H1 (cell line): ENCODE measurements at regions not wholly inside any gene's neighbourhood (a gene's known extent, or its start where the extent isn't known, plus 50 kb on each side); places are given as distances from the start of the nearest gene placed in this dataset.

Source experiments
- CTCF ChIA-PET: fragments of 300-600 bp; sonication (Branson Sonifier 250); formaldehyde crosslinking; loops from one replicate; lab custom pipeline; 2021; ENCODE audit not compliant: partially characterized antibody; lab: Charles Lee
- POLR2A ChIA-PET: fragments of 300-600 bp; sonication (Branson Sonifier 250); formaldehyde crosslinking; loops from one replicate; lab custom pipeline; 2021; ENCODE audit warnings: inconsistent platforms; ENCODE audit not compliant: partially characterized antibody; lab: Charles Lee
- DNase-seq, 2 experiments: peaks; one replicate each; pipeline versions ENCODE4 v3.0.0 to v3.0.0-alpha.2; 2010 to 2022; ENCODE audit warnings: low spot score in 2 of 2, low read depth in 1 of 2, mixed read lengths in 1 of 2
- FAIRE-seq: peaks from 2 replicates; lab custom pipeline; 2011; peaks lifted over from hg19 to GRCh38; lab: Jason Lieb, UNC
- H2AFZ ChIP-seq: 2 replicates; pipeline ENCODE4 v1.8.1; 2012; ENCODE audit warnings: low read length, inconsistent platforms
- H2AK5ac ChIP-seq: 2 replicates; pipeline ENCODE4 v1.6.1; 2013; ENCODE audit warnings: low read depth, low read length
- H2BK120ac ChIP-seq: replicated peaks from 2 replicates; pipeline ENCODE3; 2013; ENCODE audit warnings: low read depth, low read length, inconsistent platforms
- H2BK12ac ChIP-seq: 2 replicates; pipeline ENCODE4 v1.6.1; 2013; ENCODE audit warnings: low read depth, low read length
- H2BK15ac ChIP-seq: 2 replicates; pipeline ENCODE4 v1.6.1; 2013; ENCODE audit warnings: low read length
- H2BK20ac ChIP-seq: 2 replicates; pipeline ENCODE4 v1.6.1; 2013; ENCODE audit warnings: low read length
- H2BK5ac ChIP-seq: 2 replicates; pipeline ENCODE4 v1.6.1; 2013; ENCODE audit warnings: low read depth, low read length
- H3K14ac ChIP-seq: 2 replicates; pipeline ENCODE4 v1.6.1; 2013; ENCODE audit warnings: inconsistent platforms; ENCODE audit not compliant: insufficient read length
- H3K18ac ChIP-seq: 2 replicates; pipeline ENCODE4 v1.6.1; 2013; ENCODE audit warnings: low read length; ENCODE audit errors: extremely low read depth
- H3K23ac ChIP-seq: 2 replicates; pipeline ENCODE4 v1.6.1; 2013; ENCODE audit warnings: inconsistent platforms; ENCODE audit not compliant: insufficient read length
- H3K23me2 ChIP-seq: 2 replicates; pipeline ENCODE4 v1.6.1; 2013; ENCODE audit warnings: low read depth, low read length
- H3K27ac ChIP-seq: 2 replicates; pipeline ENCODE4 v1.6.1; 2011; ENCODE audit warnings: low read depth, low read length, inconsistent platforms
- H3K27me3 ChIP-seq, 4 experiments: replicated peaks in 1 of 4; 1 replicate in 1 of 4; 2 replicates in 3 of 4; pipeline versions ENCODE4 v1.6.1 to v1.8.1; 2011 to 2013; ENCODE audit warnings: low read length in 3 of 4, mild to moderate bottlenecking in 3 of 4, inconsistent platforms in 2 of 4, mixed read lengths in 2 of 4, moderate library complexity in 1 of 4; ENCODE audit not compliant: control insufficient read depth in 3 of 4, insufficient read depth in 3 of 4; ENCODE audit errors: extremely low read depth in 1 of 4
- H3K36me3 ChIP-seq, 4 experiments: 2 replicates each; pipeline versions ENCODE4 v1.6.1 to v1.8.1; 2011 to 2013; ENCODE audit warnings: mild to moderate bottlenecking in 4 of 4, low read length in 3 of 4, moderate library complexity in 2 of 4, control low read depth in 1 of 4, inconsistent platforms in 1 of 4; ENCODE audit not compliant: insufficient read depth in 4 of 4, control insufficient read depth in 2 of 4
- H3K4ac ChIP-seq: replicated peaks from 2 replicates; pipeline ENCODE3; 2013; ENCODE audit warnings: low read length, low read depth, mixed read lengths, inconsistent platforms; ENCODE audit not compliant: insufficient read length
- H3K4me1 ChIP-seq, 4 experiments: replicated peaks in 1 of 4; 1 replicate in 1 of 4; 2 replicates in 3 of 4; pipeline versions ENCODE4 v1.6.1 to v1.8.1; 2011 to 2013; ENCODE audit warnings: low read length in 3 of 4, inconsistent platforms in 2 of 4, mixed read lengths in 1 of 4; ENCODE audit not compliant: insufficient read depth in 4 of 4, control insufficient read depth in 3 of 4
- H3K4me2 ChIP-seq, 2 experiments: 2 replicates each; pipeline versions ENCODE4 v1.6.1 to v1.8.1; 2011 to 2013; ENCODE audit warnings: low read depth in 2 of 2, low read length in 2 of 2, control low read depth in 1 of 2, inconsistent platforms in 1 of 2, mild to moderate bottlenecking in 1 of 2; ENCODE audit not compliant: insufficient read depth in 1 of 2
- H3K4me3 ChIP-seq, 4 experiments: fragments of 200-600, 300-600 bp in 1 of 4; sonication (generic), shearing (Covaris generic), sonication (Bioruptor Twin) in 1 of 4; 2 replicates each; pipeline versions ENCODE4 v1.5.1 to v1.8.1; 2011 to 2016; ENCODE audit warnings: low read length in 4 of 4, low read depth in 3 of 4, control low read depth in 2 of 4, inconsistent platforms in 2 of 4, mild to moderate bottlenecking in 2 of 4, mixed read lengths in 1 of 4, moderate library complexity in 1 of 4; ENCODE audit not compliant: insufficient read depth in 2 of 4; ENCODE audit errors: extremely low read depth in 1 of 4
- H3K56ac ChIP-seq: replicated peaks from 2 replicates; pipeline ENCODE3; 2013; ENCODE audit warnings: low read depth, mild to moderate bottlenecking, mixed read lengths, low read length, inconsistent platforms; ENCODE audit not compliant: insufficient read length
- H3K79me1 ChIP-seq: 2 replicates; pipeline ENCODE4 v1.6.1; 2013; ENCODE audit warnings: low read depth, low read length, control low read depth
- H3K79me2 ChIP-seq, 2 experiments: 2 replicates each; pipeline versions ENCODE4 v1.6.1 to v1.8.1; 2012 to 2013; ENCODE audit warnings: low read length in 2 of 2, mild to moderate bottlenecking in 2 of 2, inconsistent platforms in 1 of 2; ENCODE audit not compliant: insufficient read depth in 2 of 2, control insufficient read depth in 1 of 2
- H3K9ac ChIP-seq, 4 experiments: replicated peaks in 1 of 4; 1 replicate in 1 of 4; 2 replicates in 3 of 4; pipeline versions ENCODE4 v1.6.1 to v1.8.1; 2011 to 2013; ENCODE audit warnings: low read depth in 3 of 4, low read length in 3 of 4, control low read depth in 2 of 4, mild to moderate bottlenecking in 2 of 4, moderate library complexity in 2 of 4, inconsistent platforms in 1 of 4; ENCODE audit errors: extremely low read depth in 1 of 4
- H3K9me3 ChIP-seq, 2 experiments: 2 replicates each; pipeline versions ENCODE4 v1.6.1 to v1.8.1; 2012 to 2013; ENCODE audit warnings: mild to moderate bottlenecking in 2 of 2, moderate library complexity in 2 of 2, control low read depth in 1 of 2, inconsistent platforms in 1 of 2, low read depth in 1 of 2, low read length in 1 of 2, mixed read lengths in 1 of 2; ENCODE audit not compliant: insufficient read depth in 2 of 2
- H4K20me1 ChIP-seq, 2 experiments: replicated peaks in 1 of 2; 2 replicates each; pipeline versions ENCODE3 to v1.8.1; 2011 to 2013; ENCODE audit warnings: inconsistent platforms in 2 of 2, low read length in 2 of 2, mild to moderate bottlenecking in 1 of 2; ENCODE audit not compliant: insufficient read depth in 2 of 2, control insufficient read depth in 1 of 2
- H4K5ac ChIP-seq: 2 replicates; pipeline ENCODE4 v1.6.1; 2013; ENCODE audit warnings: low read length, low read depth, mixed read lengths, inconsistent platforms; ENCODE audit not compliant: insufficient read length
- H4K8ac ChIP-seq: 2 replicates; pipeline ENCODE4 v1.8.0; 2013; ENCODE audit warnings: mild to moderate bottlenecking, moderate library complexity, low read length, inconsistent platforms; ENCODE audit not compliant: insufficient read depth; ENCODE audit errors: extremely low read depth
- H4K91ac ChIP-seq: replicated peaks from 2 replicates; pipeline ENCODE3; 2013; ENCODE audit warnings: low read length, mixed read lengths, inconsistent platforms; ENCODE audit not compliant: insufficient read length
- BCL11A ChIP-seq, 2 experiments: IDR thresholded peaks; one replicate each; pipeline ENCODE4 v1.6.1; 2011; ENCODE audit warnings: low read depth in 2 of 2, low read length in 2 of 2, mild to moderate bottlenecking in 2 of 2
- CREB1 ChIP-seq: IDR thresholded peaks from 2 replicates; pipeline ENCODE4 v1.6.1; 2012; ENCODE audit warnings: inconsistent platforms
- KDM4A ChIP-seq: IDR thresholded peaks from one replicate; pipeline ENCODE4 v1.7.1; 2012; ENCODE audit warnings: low read depth, mild to moderate bottlenecking, moderate library complexity, low read length, inconsistent platforms; ENCODE audit not compliant: severe bottlenecking
- MAX ChIP-seq: IDR thresholded peaks from 2 replicates; pipeline ENCODE4 v1.6.1; 2012; ENCODE audit warnings: inconsistent platforms
- RAD21 ChIP-seq, 2 experiments: IDR thresholded peaks in 1 of 2; conservative IDR thresholded peaks in 1 of 2; 2 replicates each; pipeline ENCODE4 v1.6.1; 2011; ENCODE audit warnings: low read depth in 2 of 2, low read length in 2 of 2, improper control_type of control experiment in 1 of 2, inconsistent platforms in 1 of 2, mild to moderate bottlenecking in 1 of 2, moderate library complexity in 1 of 2
- SP1 ChIP-seq: IDR thresholded peaks from 2 replicates; pipeline ENCODE4 v1.6.1; 2011; ENCODE audit warnings: low read depth, low read length
- WGBS, 2 experiments: shearing (Covaris generic) in 1 of 2; methylation state at CpG; one replicate each; pipeline versions ENCODE4 v1.1.6 to v1.1.7; 2013 to 2015; ENCODE audit warnings: low lambda C conversion rate in 2 of 2, mixed read lengths in 2 of 2, inconsistent platforms in 1 of 2, low coverage in 1 of 2, missing lambda C conversion rate in 1 of 2; ENCODE audit not compliant: insufficient replicate concordance in 2 of 2, insufficient coverage in 1 of 2, insufficient read length in 1 of 2; ENCODE audit errors: extremely low coverage in 1 of 2, missing lambda C conversion rate in 1 of 2; 5-methylcytosine and 5-hydroxymethylcytosine counted together
- TF ChIP-seq, protein P1 (sequence below), 3 experiments: IDR thresholded peaks; 1 replicate in 2 of 3; 2 replicates in 1 of 3; pipeline versions ENCODE4 v1.5.1 to v1.6.1; 2011; ENCODE audit warnings: low read length in 3 of 3, mild to moderate bottlenecking in 3 of 3, inconsistent platforms in 2 of 3, low read depth in 1 of 3, moderate library complexity in 1 of 3; ENCODE audit not compliant: insufficient read depth in 1 of 3; ENCODE audit errors: control extremely low read depth in 1 of 3

GRCh38 chr2:118539290-118539689, 308.2 kb downstream of the EN1 start:
- Histone ChIP-seq H3K4me3 (no peak overlapping the region), H3K27me3 (no peaks in the 10 kb centered on the region), H3K79me2 (no peaks in the 10 kb centered on the region), H4K91ac (no peak overlapping the region), H4K5ac (no peak overlapping the region), H3K9me3 (peaks cover 7 to 13% of the 10 kb centered on the region in 2 experiments), H3K9ac (no peak overlapping the region), H3K79me1 (no peaks in the 10 kb centered on the region), H4K8ac (no peak overlapping the region), H2BK15ac (no peak overlapping the region), H2BK5ac (no peak overlapping the region), H3K36me3 (no peaks in the 10 kb centered on the region), H3K4me2 (no peak overlapping the region), H4K20me1 (no peaks in the 10 kb centered on the region), H2AK5ac (no peak overlapping the region), H3K23ac (no peak overlapping the region), H3K56ac (no peak overlapping the region), H3K4ac (no peak overlapping the region), H3K18ac (no peak overlapping the region), H2BK20ac (no peak overlapping the region), H3K4me1 (no peaks in the 10 kb centered on the region), H2AFZ (peak overlapping the region; percentile 14; the same call in 1 of the 2 replicates), H3K23me2 (no peaks in the 10 kb centered on the region), H2BK12ac (no peak overlapping the region), H2BK120ac (no peak overlapping the region), H3K27ac (no peak overlapping the region), H3K14ac (no peak overlapping the region)
- TF ChIP-seq SP1 (no peak), CREB1 (no peak), BCL11A (IDR thresholded peaks at IDR 0.05; ENCODE audit: low read depth in 2 of 2, low read length in 2 of 2) (no peak), RAD21 (IDR thresholded peaks at IDR 0.05 in 1 of 2, conservative IDR thresholded peaks at IDR 0.05 in 1 of 2; ENCODE audit: low read depth in 2 of 2, low read length in 2 of 2) (peak; percentile 30 to 64; a peak in 3 of 4 replicates), MAX (peak; percentile 62; the same call in 1 of the 2 replicates), KDM4A (no peak)
- TF ChIP-seq, protein P1, sequence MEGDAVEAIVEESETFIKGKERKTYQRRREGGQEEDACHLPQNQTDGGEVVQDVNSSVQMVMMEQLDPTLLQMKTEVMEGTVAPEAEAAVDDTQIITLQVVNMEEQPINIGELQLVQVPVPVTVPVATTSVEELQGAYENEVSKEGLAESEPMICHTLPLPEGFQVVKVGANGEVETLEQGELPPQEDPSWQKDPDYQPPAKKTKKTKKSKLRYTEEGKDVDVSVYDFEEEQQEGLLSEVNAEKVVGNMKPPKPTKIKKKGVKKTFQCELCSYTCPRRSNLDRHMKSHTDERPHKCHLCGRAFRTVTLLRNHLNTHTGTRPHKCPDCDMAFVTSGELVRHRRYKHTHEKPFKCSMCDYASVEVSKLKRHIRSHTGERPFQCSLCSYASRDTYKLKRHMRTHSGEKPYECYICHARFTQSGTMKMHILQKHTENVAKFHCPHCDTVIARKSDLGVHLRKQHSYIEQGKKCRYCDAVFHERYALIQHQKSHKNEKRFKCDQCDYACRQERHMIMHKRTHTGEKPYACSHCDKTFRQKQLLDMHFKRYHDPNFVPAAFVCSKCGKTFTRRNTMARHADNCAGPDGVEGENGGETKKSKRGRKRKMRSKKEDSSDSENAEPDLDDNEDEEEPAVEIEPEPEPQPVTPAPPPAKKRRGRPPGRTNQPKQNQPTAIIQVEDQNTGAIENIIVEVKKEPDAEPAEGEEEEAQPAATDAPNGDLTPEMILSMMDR (IDR thresholded peaks at IDR 0.05; ENCODE audit: control extremely low read depth in 1 of 3, insufficient read depth in 1 of 3, low read depth in 1 of 3, low read length in 3 of 3): peak; percentile 52 to 67 (median 53)
- ChIA-PET POLR2A (interaction anchor here (1.0 kb wide), 1 partner anchor 9 kb away, joined by 3 read pairs; no protein-coding TSS in a partner anchor), CTCF (interaction anchor here (0.6 to 3.1 kb wide), 36 partner anchors 9 to 316 kb away, joined by 3 to 31 read pairs (median 3); no protein-coding TSS in a partner anchor)
- DNase-seq: peak; percentile 10 to 56
- FAIRE-seq: peak; percentile 83
- WGBS, 2 experiments: 63% methylated on average over 7 of the region's 7 CpGs; no CpG with 5 or more reads in 1 of the 2 experiments
